ENCODE measurements at regions not wholly inside any gene's neighbourhood (a gene's known extent, or its start where the extent isn't known, plus 50 kb on each side); places are given as distances from the start of the nearest gene placed in this dataset.

- WGBS, 2 experiments (ENCODE audit: extremely low coverage in 2 of 2, insufficient read length in 1 of 2) = no CpG with 5 or more reads among the region's 4 CpGs
- Histone ChIP-seq H2BK5ac (ENCODE audit: low read depth, low read length, poor library complexity, severe bottlenecking) (no peak overlapping the region), H3K14ac (replicated peaks; ENCODE audit: low read depth, low read length) (no peak overlapping the region), H4K20me1 (ENCODE audit: insufficient read depth, low read length) (no peaks in the 10 kb centered on the region), H3K4ac (ENCODE audit: low read depth, low read length) (no peak overlapping the region), H2BK20ac (ENCODE audit: low read depth, low read length) (no peak overlapping the region), H3K27ac (ENCODE audit: insufficient read depth, low read length) (no peak overlapping the region), H2BK120ac (ENCODE audit: low read depth, low read length) (no peak overlapping the region), H3K23ac (ENCODE audit: low read depth, low read length) (no peak overlapping the region), H3K27me3 (ENCODE audit: control insufficient read depth, insufficient read depth, low read length) (no peaks in the 10 kb centered on the region; the same call in 1 of the 2 replicates), H3K56ac (ENCODE audit: extremely low read depth, insufficient read depth, low read length) (no peak overlapping the region), H2AK5ac (ENCODE audit: low read depth, low read length) (no peak overlapping the region), H3K9me3 (ENCODE audit: control insufficient read depth, insufficient read depth, low read length) (no peaks in the 10 kb centered on the region), H4K5ac (ENCODE audit: low read depth, low read length) (no peak overlapping the region), H3K4me3 (ENCODE audit: insufficient read depth, low read depth, low read length) (no peak overlapping the region), H3K9ac (ENCODE audit: low read depth, low read length) (no peak overlapping the region), H3K79me1 (ENCODE audit: low read depth in 1 of 2, low read length in 2 of 2) (no peaks in the 10 kb centered on the region), H3K18ac (ENCODE audit: low read depth, low read length) (no peak overlapping the region), H2AFZ (replicated peaks; ENCODE audit: low read length, poor library complexity) (no peak overlapping the region), H3K36me3 (ENCODE audit: control insufficient read depth, insufficient read depth, low read length) (no peaks in the 10 kb centered on the region), H3K4me2 (ENCODE audit: low read depth, low read length) (no peak overlapping the region), H2BK15ac (ENCODE audit: low read depth, low read length) (no peak overlapping the region), H3K4me1 (ENCODE audit: control insufficient read depth, insufficient read depth, low read length) (no peaks in the 10 kb centered on the region), H2AK9ac (replicated peaks; ENCODE audit: low read depth, low read length, poor library complexity) (no peak overlapping the region), H4K91ac (ENCODE audit: insufficient read depth, low read depth, low read length) (no peak overlapping the region), H4K8ac (ENCODE audit: low read depth in 2 of 2, low read length in 2 of 2) (no peak overlapping the region), H3K9me1 (ENCODE audit: insufficient read depth, low read length) (no peaks in the 10 kb centered on the region)
- no peak for DNase-seq
- ChIA-PET POLR2A (ENCODE audit: unreplicated experiment) (no interaction called here), CTCF (no interaction called here)
- in situ Hi-C loops (cut with MboI; ENCODE audit: low sequenced_read_pairs) (no loop called here), dilution Hi-C loops (cut with HindIII; ENCODE audit: low sequenced_read_pairs, unreplicated experiment) (no loop called here), intact Hi-C loops (cut with micrococcal nuclease) (no loop called here)
- no peak for TF ChIP-seq CEBPB (IDR thresholded peaks at IDR 0.05; ENCODE audit: low read depth, low read length)
- TF ChIP-seq BHLHE40 (IDR thresholded peaks at IDR 0.05; ENCODE audit: low read depth, low read length) = no peak
- no peak for TF ChIP-seq USF2 (IDR thresholded peaks at IDR 0.05; ENCODE audit: low read depth, low read length)
- TF ChIP-seq SMC3 (IDR thresholded peaks at IDR 0.05; ENCODE audit: low read depth, low read length) = no peak
- TF ChIP-seq FOS (IDR thresholded peaks at IDR 0.05; ENCODE audit: low read depth, low read length) = no peak
- TF ChIP-seq MAZ (IDR thresholded peaks at IDR 0.05; ENCODE audit: borderline replicate concordance, low read depth, low read length) = no peak
- TF ChIP-seq RFX5 (IDR thresholded peaks at IDR 0.05; ENCODE audit: low read depth, low read length) = no peak
- no peak for TF ChIP-seq CTCF (conservative IDR thresholded peaks at IDR 0.05; ENCODE audit: low read depth, low read length)
- TF ChIP-seq ELK1 (IDR thresholded peaks at IDR 0.05; ENCODE audit: borderline replicate concordance, low read depth, low read length) = no peak
- TF ChIP-seq MAFK (IDR thresholded peaks at IDR 0.05; ENCODE audit: low read depth, low read length) = no peak
- TF ChIP-seq NFE2L2 (IDR thresholded peaks at IDR 0.05; ENCODE audit: low read depth, low read length) = no peak
- TF ChIP-seq RAD21 (IDR thresholded peaks at IDR 0.05; ENCODE audit: low read length) = no peak
- TF ChIP-seq RCOR1 (IDR thresholded peaks at IDR 0.05; ENCODE audit: insufficient replicate concordance, low read length) = no peak
- TF ChIP-seq POLR2A (IDR thresholded peaks at IDR 0.05; ENCODE audit: low read depth, low read length) = no peak
- ATAC-seq (ENCODE audit: low read depth) = no peak
- no TSS peak for BruUV-seq (replicated peaks)
These were observed 237.8 kb upstream of the KIRREL3 start for GRCh38 chr11:127238321-127238720.
